GM19397 (cell line): ENCODE measurements at regions not wholly inside any gene's neighbourhood (a gene's known extent, or its start where the extent isn't known, plus 50 kb on each side); places are given as distances from the start of the nearest gene placed in this dataset.
"Not testable (repeated sequence)": the region's sequence is repeated elsewhere in the genome, so short reads cannot be mapped to it uniquely, and the experiment has no call there.

Experiments used
- ATAC-seq: cut with Tn5 transposase; IDR thresholded peaks from one replicate; pipeline ENCODE4 v1.9.1; 2021; ENCODE audit warnings: mild to moderate bottlenecking, moderate library complexity; ENCODE audit not compliant: unreplicated experiment

- ATAC-seq = no peak
These were observed 561.1 kb downstream of the TBC1D22A start for GRCh38 chr22:47323518-47323917.

- ATAC-seq = no peak
These were observed 560.4 kb downstream of the TBC1D22A start for GRCh38 chr22:47322854-47323253.

GRCh38 chr22:47320560-47320959 is 558.1 kb downstream of the TBC1D22A start:
- ATAC-seq = no peak

GRCh38 chr22:47318041-47318737 is 555.7 kb downstream of the TBC1D22A start:
- no peak for ATAC-seq

- ATAC-seq = no peak
These were observed 553.5 kb downstream of the TBC1D22A start for GRCh38 chr22:47315862-47316419.

- ATAC-seq = no peak
These were observed 548.2 kb downstream of the TBC1D22A start for GRCh38 chr22:47310601-47311000.

GRCh38 chr22:47309946-47310345 is 547.5 kb downstream of the TBC1D22A start:
- ATAC-seq = no peak

GRCh38 chr22:47309476-47309875 is 547.0 kb downstream of the TBC1D22A start:
- no peak for ATAC-seq

GRCh38 chr22:47308886-47309285 is 546.4 kb downstream of the TBC1D22A start:
- ATAC-seq = no peak

GRCh38 chr22:47307822-47308221 is 545.4 kb downstream of the TBC1D22A start:
- ATAC-seq = no peak

- ATAC-seq = no peak
These were observed 544.9 kb downstream of the TBC1D22A start for GRCh38 chr22:47307326-47307725.

GRCh38 chr22:47304854-47305253 is 542.4 kb downstream of the TBC1D22A start:
- ATAC-seq = no peak

- ATAC-seq = no peak
These were observed 541.9 kb downstream of the TBC1D22A start for GRCh38 chr22:47304191-47304831.

- ATAC-seq = no peak
These were observed 540.9 kb downstream of the TBC1D22A start for GRCh38 chr22:47303161-47303890.

- ATAC-seq = not testable (repeated sequence)
These were observed 540.1 kb downstream of the TBC1D22A start for GRCh38 chr22:47302587-47302986.

GRCh38 chr22:47301820-47302475 is 539.5 kb downstream of the TBC1D22A start:
- no peak for ATAC-seq

- no peak for ATAC-seq
These were observed 538.4 kb downstream of the TBC1D22A start for GRCh38 chr22:47300698-47301405.

- no peak for ATAC-seq
These were observed 537.6 kb downstream of the TBC1D22A start for GRCh38 chr22:47299863-47300697.

GRCh38 chr22:47299211-47299862 is 536.9 kb downstream of the TBC1D22A start:
- no peak for ATAC-seq
